ENCODE measurements at regions not wholly inside any gene's neighbourhood (a gene's known extent, or its start where the extent isn't known, plus 50 kb on each side); places are given as distances from the start of the nearest gene placed in this dataset.

- TF ChIP-seq POLR2A (IDR thresholded peaks at IDR 0.05; ENCODE audit: low read depth, low read length) (no peak), POLR2AphosphoS5 (IDR thresholded peaks at IDR 0.05; ENCODE audit: low read depth, low read length) (no peak), TAF1 (IDR thresholded peaks at IDR 0.05; ENCODE audit: borderline replicate concordance, low read depth, low read length) (no peak)
These were observed 242.1 kb upstream of the HHIP start for GRCh38 chr4:144403893-144404292.

Measured in GM12892 (cell line).